Neural progenitor cell (in vitro differentiated cells): ENCODE measurements at regions not wholly inside any gene's neighbourhood (a gene's known extent, or its start where the extent isn't known, plus 50 kb on each side); places are given as distances from the start of the nearest gene placed in this dataset.
A peak's percentile ranks its signal among the peaks of the same experiment; 100 is the strongest.

Source experiments
- DNase-seq: peaks from one replicate; pipeline ENCODE4 v3.0.0-alpha.2; 2016; ENCODE audit warnings: low spot score
- H2AFZ ChIP-seq: fragments of 200-600 bp; sonication (generic); replicated peaks from 2 replicates; pipeline ENCODE4 v1.6.1; 2016; ENCODE audit warnings: antibody characterized with exemption
- H3F3A ChIP-seq: fragments of 200-600 bp; sonication (generic); 2 replicates; pipeline ENCODE4 v1.6.1; 2016; ENCODE audit warnings: antibody characterized with exemption, low read depth
- H3K27ac ChIP-seq: fragments of 200-600 bp; sonication (generic); 2 replicates; pipeline ENCODE4 v1.5.1; 2016; ENCODE audit warnings: mild to moderate bottlenecking
- H3K27me3 ChIP-seq: fragments of 200-600 bp; sonication (generic); 2 replicates; pipeline ENCODE4 v1.6.1; 2016; ENCODE audit warnings: mild to moderate bottlenecking, moderate library complexity
- H3K36me3 ChIP-seq: fragments of 200-600 bp; sonication (generic); 2 replicates; pipeline ENCODE4 v1.5.1; 2016
- H3K4me1 ChIP-seq: fragments of 200-600 bp; sonication (generic); 2 replicates; pipeline ENCODE4 v1.6.1; 2016; ENCODE audit warnings: mixed run types
- H3K4me2 ChIP-seq: fragments of 200-600 bp; sonication (generic); 2 replicates; pipeline ENCODE4 v1.6.1; 2016
- H3K4me3 ChIP-seq: fragments of 200-600 bp; sonication (generic); 2 replicates; pipeline ENCODE4 v1.5.1; 2016
- H3K79me2 ChIP-seq: fragments of 200-600 bp; sonication (generic); 2 replicates; pipeline ENCODE4 v1.6.1; 2016; ENCODE audit warnings: low read depth
- H3K9ac ChIP-seq: fragments of 200-600 bp; sonication (generic); 2 replicates; pipeline ENCODE4 v1.6.1; 2016
- H3K9me3 ChIP-seq: fragments of 200-600 bp; sonication (generic); 2 replicates; pipeline ENCODE4 v1.5.1; 2016; ENCODE audit warnings: low read depth
- H4K20me1 ChIP-seq: fragments of 200-600 bp; sonication (generic); 2 replicates; pipeline ENCODE4 v1.6.1; 2016; ENCODE audit warnings: low read depth
- H3K27ac Mint-ChIP-seq: 3 replicates; pipeline ENCODE4 v1.8.0; 2021; ENCODE audit warnings: mixed read lengths
- H3K27me3 Mint-ChIP-seq: 2 replicates; pipeline ENCODE4 v1.8.0; 2022; ENCODE audit warnings: low read depth, mild to moderate bottlenecking, inconsistent platforms, moderate library complexity, mixed read lengths; ENCODE audit not compliant: insufficient read depth
- H3K36me3 Mint-ChIP-seq: 3 replicates; pipeline ENCODE4 v1.8.0; 2021; ENCODE audit warnings: mixed read lengths
- H3K4me1 Mint-ChIP-seq: 3 replicates; pipeline ENCODE4 v1.8.0; 2021; ENCODE audit warnings: mixed read lengths
- H3K4me3 Mint-ChIP-seq: 3 replicates; pipeline ENCODE4 v1.8.0; 2021; ENCODE audit warnings: mild to moderate bottlenecking, moderate library complexity, mixed read lengths
- H3K9me3 Mint-ChIP-seq: 3 replicates; pipeline ENCODE4 v1.8.0; 2020; ENCODE audit warnings: mixed read lengths
- CTCF ChIP-seq: fragments of 200-600 bp; sonication (generic); IDR thresholded peaks from 2 replicates; pipeline ENCODE4 v1.5.1; 2017; ENCODE audit warnings: antibody characterized with exemption, mild to moderate bottlenecking
- EZH2 ChIP-seq: fragments of 200-600 bp; sonication (generic); IDR thresholded peaks from 2 replicates; pipeline ENCODE4 v1.6.1; 2017; ENCODE audit warnings: antibody characterized with exemption, mild to moderate bottlenecking, moderate library complexity
- EZH2phosphoT487 ChIP-seq: fragments of 200-600 bp; sonication (generic); IDR thresholded peaks from 2 replicates; pipeline ENCODE4 v1.6.1; 2017; ENCODE audit warnings: antibody characterized with exemption

- Histone ChIP-seq H3K4me3 (no peak overlapping the region), H4K20me1 (peaks cover 26% of the 10 kb centered on the region), H3K79me2 (no peaks in the 10 kb centered on the region), H3F3A (peaks cover 14% of the 10 kb centered on the region), H3K36me3 (no peaks in the 10 kb centered on the region), H3K27me3 (peaks cover 48% of the 10 kb centered on the region), H2AFZ (no peak overlapping the region), H3K27ac (no peak overlapping the region), H3K4me1 (peaks cover 14% of the 10 kb centered on the region), H3K9me3 (no peaks in the 10 kb centered on the region), H3K4me2 (no peak overlapping the region), H3K9ac (no peak overlapping the region)
- Mint-ChIP-seq H3K36me3 (peaks cover 4% of the 10 kb centered on the region), H3K4me1 (peaks cover 14% of the 10 kb centered on the region), H3K27me3 (peaks cover 34% of the 10 kb centered on the region), H3K27ac (no peak overlapping the region), H3K4me3 (no peak overlapping the region), H3K9me3 (no peaks in the 10 kb centered on the region)
- no peak for DNase-seq
- TF ChIP-seq EZH2 (no peak), EZH2phosphoT487 (no peak), CTCF (no peak)
These were observed 121.6 kb upstream of the SMURF2 start for GRCh38 chr17:64783556-64784352.

GRCh38 chr17:64783031-64783461, 120.9 kb upstream of the SMURF2 start:
- Mint-ChIP-seq H3K36me3 (peaks cover 4% of the 10 kb centered on the region), H3K27me3 (peaks cover 34% of the 10 kb centered on the region), H3K27ac (no peak overlapping the region), H3K4me1 (peaks cover 12% of the 10 kb centered on the region), H3K4me3 (no peak overlapping the region), H3K9me3 (no peaks in the 10 kb centered on the region)
- Histone ChIP-seq H3K79me2 (no peaks in the 10 kb centered on the region), H3K4me1 (peaks cover 19% of the 10 kb centered on the region), H3K27ac (no peak overlapping the region), H2AFZ (no peak overlapping the region), H3K4me2 (no peak overlapping the region), H3K36me3 (no peaks in the 10 kb centered on the region), H3K4me3 (no peak overlapping the region), H3K9ac (no peak overlapping the region), H3F3A (peaks cover 18% of the 10 kb centered on the region), H4K20me1 (peaks cover 30% of the 10 kb centered on the region), H3K9me3 (no peaks in the 10 kb centered on the region), H3K27me3 (peaks cover 55% of the 10 kb centered on the region)
- DNase-seq, result no peak
- TF ChIP-seq EZH2phosphoT487, result no peak
- TF ChIP-seq EZH2, result no peak
- no peak for TF ChIP-seq CTCF

GRCh38 chr17:64781810-64782555, 119.9 kb upstream of the SMURF2 start:
- H3K36me3 ChIP-seq, result no peaks in the 10 kb centered on the region
- peak overlapping the region; percentile 98 for H3K4me2 ChIP-seq
- H3K9ac ChIP-seq, result no peak overlapping the region
- peaks cover 27% of the 10 kb centered on the region for H3K4me1 ChIP-seq
- H2AFZ ChIP-seq, result no peak overlapping the region
- no peaks in the 10 kb centered on the region for H3K79me2 ChIP-seq
- H3K4me1 Mint-ChIP-seq, result peaks cover 22% of the 10 kb centered on the region
- peaks cover 44% of the 10 kb centered on the region for H3K27me3 Mint-ChIP-seq
- peaks cover 28% of the 10 kb centered on the region for H3F3A ChIP-seq
- DNase-seq, result no peak
- peaks cover 65% of the 10 kb centered on the region for H3K27me3 ChIP-seq
- H3K4me3 ChIP-seq, result peak overlapping the region; percentile 56
- peaks cover 40% of the 10 kb centered on the region for H4K20me1 ChIP-seq
- H3K9me3 Mint-ChIP-seq, result no peaks in the 10 kb centered on the region
- H3K4me3 Mint-ChIP-seq, result peak overlapping the region; percentile 74
- H3K27ac ChIP-seq, result no peak overlapping the region
- H3K27ac Mint-ChIP-seq, result no peak overlapping the region
- TF ChIP-seq CTCF (no peak), EZH2phosphoT487 (no peak), EZH2 (no peak)
- peaks cover 4% of the 10 kb centered on the region for H3K36me3 Mint-ChIP-seq
- no peaks in the 10 kb centered on the region for H3K9me3 ChIP-seq
